Stimulated activated CD4-positive, alpha-beta T cell treated with anti-CD3 and anti-CD28 coated beads, TNF-alpha, amount 100 ng/mL, for 48 hours (primary cell): ENCODE measurements at regions not wholly inside any gene's neighbourhood (a gene's known extent, or its start where the extent isn't known, plus 50 kb on each side); places are given as distances from the start of the nearest gene placed in this dataset.
"Not testable (repeated sequence)": the region's sequence is repeated elsewhere in the genome, so short reads cannot be mapped to it uniquely, and the experiment has no call there.

Experiments used
- DNase-seq, 3 donors: peaks; one replicate each; pipeline ENCODE4 v3.0.0-alpha.2; 2020; ENCODE audit warnings: low read depth in 3 of 3

- DNase-seq, result no peak
These were observed 183.9 kb upstream of the PPP1R26 start for GRCh38 chr9:135295551-135296300.

- DNase-seq, result no peak
These were observed 182.7 kb upstream of the PPP1R26 start for GRCh38 chr9:135296735-135297455.

DNA sequence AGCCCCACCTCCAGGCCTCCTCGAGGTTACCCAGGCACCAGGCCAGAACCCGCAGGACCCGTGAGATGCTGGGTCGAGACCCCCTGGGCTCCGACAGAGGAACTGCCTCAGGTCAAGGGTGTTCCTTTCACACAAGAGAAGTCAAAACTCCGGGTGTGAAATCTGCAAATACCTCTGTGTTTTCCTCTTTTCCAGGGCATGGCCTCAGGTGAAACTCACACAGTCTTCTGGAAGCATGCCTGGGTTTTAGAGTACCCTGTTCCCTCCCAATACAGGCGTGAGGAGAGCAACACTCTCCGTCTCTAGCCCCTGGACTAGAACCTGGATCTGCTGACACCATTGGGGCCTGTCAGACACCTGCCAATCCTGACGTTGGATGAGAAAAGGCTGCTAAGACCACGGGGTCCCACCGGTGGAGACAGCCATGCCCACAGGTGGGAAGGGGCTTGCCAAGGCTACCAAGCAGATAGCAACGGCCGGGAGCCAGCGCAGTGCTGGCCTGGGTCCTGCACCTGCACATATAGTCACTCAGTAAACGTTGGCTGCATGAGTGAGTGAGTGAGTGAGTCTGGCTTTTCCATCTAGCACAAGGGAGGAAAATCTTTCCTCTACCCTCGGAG, 182.0 kb upstream of the PPP1R26 start:
- DNase-seq, result no peak

DNA sequence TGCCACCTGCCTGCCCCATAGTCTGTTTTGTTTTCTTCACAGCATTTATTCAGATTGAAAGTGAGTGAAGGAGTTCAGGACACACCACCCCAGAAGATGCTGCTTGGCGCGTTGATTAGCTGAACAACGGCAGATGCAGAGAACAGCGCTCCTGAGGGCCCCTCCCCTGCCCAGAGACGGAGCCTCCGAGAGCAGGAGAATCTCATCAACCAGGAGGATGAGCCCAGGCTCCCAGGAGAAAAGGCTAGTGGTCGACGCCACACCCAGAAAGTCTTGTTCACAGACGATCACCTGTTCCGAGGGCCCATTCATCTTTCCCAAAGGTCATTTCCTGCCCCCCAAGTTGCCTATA, 180.4 kb upstream of the PPP1R26 start:
- no peak for DNase-seq

DNA sequence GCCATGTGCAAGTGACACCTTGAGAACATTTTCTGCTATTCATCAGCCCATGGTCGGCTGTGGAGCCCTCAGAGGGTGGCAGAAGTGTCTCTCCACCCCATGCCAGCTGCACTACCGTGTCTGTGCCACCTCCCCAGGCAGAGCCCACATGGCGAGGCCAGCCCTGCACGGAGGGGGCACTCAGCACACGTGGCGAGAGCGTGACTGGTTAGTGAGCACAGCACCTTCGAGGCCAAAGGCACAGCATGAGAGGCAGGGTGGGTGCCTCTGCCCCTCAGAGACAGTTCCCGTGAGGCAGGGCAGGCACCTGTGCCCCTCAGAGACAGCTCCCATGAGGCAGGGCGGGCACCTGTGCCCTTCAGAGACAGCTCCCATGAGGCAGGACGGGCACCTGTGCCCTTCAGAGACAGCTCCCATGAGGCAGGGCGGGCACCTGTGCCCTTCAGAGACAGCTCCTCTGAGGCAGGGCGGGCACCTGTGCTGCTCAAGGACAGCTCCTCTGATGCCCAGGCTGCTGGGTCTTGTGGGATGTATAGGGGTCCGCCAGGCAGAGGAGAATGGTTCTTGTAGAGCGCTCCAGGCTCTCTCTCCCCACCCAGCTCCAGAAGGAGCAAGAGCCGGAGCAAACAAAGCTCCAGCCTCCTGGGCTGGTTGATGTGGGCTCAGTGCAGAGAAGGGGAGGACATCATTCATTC, 179.8 kb upstream of the PPP1R26 start:
- no peak for DNase-seq

DNA sequence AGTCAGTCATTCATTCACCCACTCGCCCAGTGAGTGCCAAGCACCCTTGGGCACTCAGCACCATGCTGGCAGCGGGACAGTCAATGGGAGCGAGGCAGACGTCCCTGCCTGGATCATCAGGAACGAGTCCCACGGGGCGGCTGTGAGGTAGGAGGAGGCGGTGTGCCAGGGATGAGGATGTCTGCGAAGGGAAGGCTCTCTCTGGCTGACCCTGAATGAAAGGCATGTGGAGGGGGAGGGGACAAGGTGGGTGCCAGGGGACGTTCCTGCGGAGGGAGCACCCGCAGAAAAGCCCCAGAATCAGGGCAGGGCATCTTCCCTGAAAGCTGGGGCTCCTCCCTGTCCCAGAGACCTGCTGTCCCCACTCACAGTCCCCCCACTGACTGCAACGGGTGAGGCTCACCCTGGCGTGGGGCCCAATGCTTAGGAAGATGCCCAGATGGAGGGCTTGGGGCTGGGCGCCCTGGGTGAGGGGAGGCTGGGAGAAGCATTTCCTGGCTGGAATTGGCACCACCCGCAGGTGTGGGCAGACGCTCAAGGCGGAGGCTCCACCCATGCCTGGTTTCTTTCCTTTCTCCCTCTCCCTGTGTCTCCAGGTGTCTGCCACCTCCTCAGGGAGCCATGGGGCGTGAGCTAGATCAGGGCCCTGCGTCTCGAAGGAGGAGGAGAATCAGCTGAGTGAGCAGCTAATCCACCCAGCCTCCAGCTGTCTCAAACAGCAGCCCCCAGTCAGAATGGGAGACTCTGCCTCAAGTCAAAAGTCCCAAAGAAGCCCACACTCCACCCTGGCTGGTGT, 179.0 kb upstream of the PPP1R26 start:
- DNase-seq, result no peak

DNA sequence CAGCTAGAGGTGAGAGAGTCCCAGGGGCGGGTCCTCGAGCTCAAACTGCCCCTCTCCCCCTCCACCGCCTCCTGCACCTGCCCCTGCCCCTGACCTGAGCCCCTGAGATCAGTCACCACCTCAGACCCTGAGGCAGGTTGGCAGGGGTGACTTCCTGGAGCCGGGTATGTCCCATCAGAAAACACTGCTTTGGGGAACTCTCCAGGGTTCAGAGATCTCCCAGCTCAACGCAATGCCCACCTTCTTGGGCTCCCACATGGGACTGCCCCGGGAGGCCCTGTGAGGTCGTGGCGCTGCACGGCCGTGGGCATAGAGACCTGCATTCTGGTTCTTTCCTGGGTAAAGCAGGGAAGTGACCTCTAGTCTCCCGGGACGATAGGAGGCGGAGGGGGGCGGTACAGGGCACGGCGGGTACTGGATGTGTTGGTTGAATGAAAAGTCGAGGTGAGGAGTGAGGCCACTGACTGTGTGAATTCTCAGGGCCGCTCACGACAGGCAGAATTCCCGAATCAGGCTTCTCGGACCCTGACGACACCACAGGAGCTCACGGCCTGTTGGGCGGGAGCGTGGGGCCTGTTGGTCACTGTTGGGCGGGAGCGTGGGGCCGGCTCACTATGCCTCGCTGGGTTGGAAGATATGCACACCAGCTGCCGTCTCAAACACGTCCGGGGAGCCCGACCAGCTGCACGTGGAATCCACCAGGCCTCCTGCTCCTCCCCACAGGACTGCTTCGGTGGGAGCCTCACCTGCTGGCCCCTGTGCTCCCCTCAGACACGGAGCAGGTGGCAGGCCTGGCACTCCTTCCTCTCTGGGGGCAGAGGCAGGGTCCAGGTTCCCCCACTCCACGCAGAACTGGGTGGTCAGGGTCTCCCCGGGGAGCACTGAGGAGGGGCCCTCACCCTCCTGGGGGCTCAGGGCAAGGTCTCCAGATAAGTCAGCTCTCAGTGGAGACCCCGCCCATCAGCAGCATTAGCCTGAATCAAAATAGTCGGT, 178.0 kb upstream of the PPP1R26 start:
- DNase-seq, result no peak

- DNase-seq, result no peak
These were observed 177.0 kb upstream of the PPP1R26 start for GRCh38 chr9:135302329-135303279.

- no peak for DNase-seq
These were observed 176.3 kb upstream of the PPP1R26 start for GRCh38 chr9:135303280-135303647.

- DNase-seq, result no peak
These were observed 175.6 kb upstream of the PPP1R26 start for GRCh38 chr9:135303865-135304499.

GRCh38 chr9:135304886-135305285, 174.7 kb upstream of the PPP1R26 start:
- no peak for DNase-seq

DNA sequence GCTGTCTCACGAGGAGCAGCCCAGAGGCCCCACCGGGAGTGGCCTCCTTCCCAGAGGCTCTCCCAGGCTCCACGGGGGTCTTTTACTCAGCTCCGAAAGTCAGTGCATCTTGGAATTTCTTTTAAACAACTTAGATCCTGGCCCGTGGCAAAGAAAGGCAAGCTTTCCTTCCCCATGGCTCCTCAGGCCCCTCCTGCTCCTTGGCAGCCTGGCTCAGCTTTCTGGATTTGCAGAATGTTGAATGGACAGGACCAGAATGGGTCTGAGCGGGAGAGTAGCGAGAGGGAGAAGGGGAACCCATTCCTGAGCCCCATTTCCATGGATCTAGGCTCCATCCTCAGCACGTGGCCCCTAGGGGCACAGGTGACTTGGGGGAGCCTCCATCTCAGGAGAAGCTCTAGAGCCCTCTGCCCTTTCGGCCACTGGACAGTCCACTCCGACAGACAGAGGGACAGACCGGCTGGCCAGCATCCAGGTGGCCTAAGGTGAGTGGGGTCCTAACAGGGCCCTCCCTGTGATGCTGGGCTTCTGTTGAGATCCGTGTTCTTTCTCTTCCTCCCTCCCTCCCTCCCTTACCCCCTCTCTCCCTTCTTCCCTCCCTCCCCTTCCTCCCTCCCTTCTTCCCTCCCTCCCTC, 173.9 kb upstream of the PPP1R26 start:
- no peak for DNase-seq

DNA sequence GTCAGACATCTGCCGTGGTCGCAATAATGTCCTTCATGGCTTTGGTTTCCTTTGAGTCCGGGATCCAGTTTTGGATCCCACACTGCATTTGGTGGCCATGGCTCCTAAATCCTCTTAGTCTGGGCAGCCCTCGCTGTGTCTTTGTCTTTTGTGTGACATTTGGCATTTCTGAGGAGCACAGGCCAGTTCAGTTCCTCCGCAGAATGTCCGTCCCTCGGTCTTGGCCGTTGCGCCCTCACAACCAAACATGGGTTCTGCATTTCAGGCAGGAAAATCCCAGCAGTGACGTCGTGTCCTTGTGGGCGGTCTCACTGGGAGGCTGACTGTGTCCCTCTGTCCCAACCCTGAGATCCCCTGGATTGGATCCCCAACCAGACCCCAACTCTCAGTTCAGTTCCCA, 172.9 kb upstream of the PPP1R26 start:
- no peak for DNase-seq

GRCh38 chr9:135307300-135307699, 172.3 kb upstream of the PPP1R26 start:
- DNase-seq, result no peak

DNA sequence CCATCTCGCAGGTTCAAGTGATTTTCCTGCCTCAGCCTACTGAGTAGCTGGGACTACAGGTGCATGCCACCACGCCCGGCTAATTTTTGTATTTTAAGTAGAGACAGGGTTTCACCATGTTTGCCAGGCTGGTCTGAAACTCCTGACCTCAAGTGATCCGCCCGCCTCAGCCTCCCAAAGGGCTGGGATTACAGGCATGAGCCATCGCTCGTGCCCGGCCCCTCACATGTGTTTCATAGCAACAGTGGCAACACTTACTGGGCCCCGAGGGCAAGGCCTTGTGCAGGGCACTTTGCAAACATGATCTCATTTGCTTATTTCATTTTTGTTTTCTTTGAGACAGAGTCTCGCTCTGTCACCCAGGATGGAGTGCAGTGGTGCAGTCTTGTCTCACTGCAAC, 171.7 kb upstream of the PPP1R26 start:
- DNase-seq, result not testable (repeated sequence)

DNA sequence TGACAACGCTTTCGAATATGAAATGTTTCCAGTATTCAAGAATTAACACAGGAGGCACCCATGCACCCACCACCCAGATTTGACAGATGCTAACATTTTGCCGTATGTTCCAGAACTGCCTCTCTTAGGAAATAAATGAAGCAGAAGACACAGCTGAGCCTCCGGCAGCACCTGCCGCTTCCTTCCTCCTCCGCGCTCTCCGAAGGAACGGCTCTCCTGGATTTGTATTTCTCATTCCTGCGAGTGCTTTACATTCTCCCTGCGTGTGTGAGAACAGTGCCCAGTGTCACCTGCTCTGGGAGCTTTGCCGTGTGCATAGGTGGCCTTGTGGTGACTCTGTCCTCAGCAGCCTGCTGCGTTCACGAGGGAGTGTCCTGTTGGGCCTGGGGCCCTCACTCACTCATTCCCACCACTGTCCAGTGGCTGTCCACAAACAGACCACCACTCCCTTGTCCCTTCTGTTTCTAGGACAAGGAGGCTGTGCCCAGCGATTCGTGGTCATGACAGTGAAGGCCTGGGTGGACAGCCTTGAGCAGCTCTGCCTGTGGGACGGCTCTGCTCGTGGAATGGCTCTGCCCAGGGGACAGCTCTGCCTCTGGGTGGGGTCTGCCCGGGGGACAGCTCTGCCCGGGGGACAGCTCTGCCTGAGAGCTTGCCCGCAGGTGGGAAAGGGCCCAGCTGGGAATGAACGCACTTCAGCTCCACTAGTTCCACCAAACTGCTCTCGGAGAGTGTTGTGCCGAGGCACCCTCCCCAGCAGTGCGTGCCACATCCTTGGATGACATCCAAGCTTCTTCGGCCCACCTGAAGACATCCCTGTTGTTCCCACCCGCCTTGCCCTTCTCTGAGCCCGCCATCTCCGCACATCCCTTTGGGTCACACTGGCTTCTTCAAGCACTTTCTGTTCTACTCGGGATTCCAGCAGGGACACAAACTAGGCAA, 170.5 kb upstream of the PPP1R26 start:
- no peak for DNase-seq

DNA sequence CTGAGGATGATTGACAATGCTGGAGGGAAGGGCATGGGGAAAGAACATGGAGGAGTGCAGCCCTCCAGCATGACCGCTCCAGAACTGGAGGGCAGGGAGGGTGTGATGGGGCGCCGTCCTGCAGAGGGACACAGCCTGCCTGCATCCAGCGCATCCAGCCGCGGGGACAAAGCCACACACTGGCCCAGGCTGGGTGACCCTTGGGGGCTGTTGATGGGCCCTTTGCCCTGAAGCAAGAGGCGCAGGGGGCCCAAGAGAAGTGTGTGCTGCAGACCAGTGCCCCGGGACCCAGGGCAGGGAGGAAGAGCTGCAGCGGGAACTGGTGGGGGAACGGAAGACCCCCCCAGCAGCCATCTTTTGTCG, 169.8 kb upstream of the PPP1R26 start:
- no peak for DNase-seq
